Uterus (tissue), 2 donors: ENCODE measurements at regions not wholly inside any gene's neighbourhood (a gene's known extent, or its start where the extent isn't known, plus 50 kb on each side); places are given as distances from the start of the nearest gene placed in this dataset.

ENCODE experiments used
- CTCF ChIP-seq, 4 experiments: fragments of 200-600 bp in 2 of 4; fragments of 450-650 bp in 2 of 4; sonication (generic) in 2 of 4; IDR thresholded peaks; one replicate each; pipeline ENCODE4 v1.5.1; 2016 to 2019; ENCODE audit warnings: antibody characterized with exemption in 4 of 4, mild to moderate bottlenecking in 2 of 4, moderate library complexity in 1 of 4
- POLR2A ChIP-seq, 2 donors: fragments of 450-650 bp; IDR thresholded peaks; one replicate each; pipeline ENCODE4 v1.6.1; 2016; ENCODE audit warnings: antibody characterized with exemption in 2 of 2, mild to moderate bottlenecking in 1 of 2, moderate library complexity in 1 of 2

GRCh38 chr18:1505856-1506255 is 601.2 kb downstream of the ADCYAP1 start:
- TF ChIP-seq CTCF (IDR thresholded peaks at IDR 0.05), result no peak
- no peak for TF ChIP-seq POLR2A (IDR thresholded peaks at IDR 0.05)
